ENCODE measurements at regions not wholly inside any gene's neighbourhood (a gene's known extent, or its start where the extent isn't known, plus 50 kb on each side); places are given as distances from the start of the nearest gene placed in this dataset.

DNA sequence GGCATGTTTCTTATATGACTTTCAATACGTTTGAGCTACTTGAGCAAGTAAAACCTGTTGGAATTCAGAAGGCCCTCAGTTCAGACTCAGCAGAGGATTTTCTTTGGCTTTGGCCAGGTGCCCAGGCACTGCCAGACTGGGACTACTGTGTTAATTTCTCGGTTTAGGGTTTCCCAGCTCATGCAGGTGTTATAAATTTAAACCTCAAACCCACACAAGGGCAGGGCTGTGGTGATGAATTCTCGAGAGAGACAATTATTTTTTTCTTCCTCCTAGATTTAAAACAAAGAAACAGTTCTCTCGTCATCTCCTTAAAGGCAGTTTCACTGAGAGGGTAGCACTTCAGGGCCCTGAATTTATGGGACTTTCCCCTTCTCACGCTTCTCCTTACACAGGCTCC, 406.0 kb upstream of the PIK3R1 start:
- Histone ChIP-seq H4K20me1 (replicated peaks; ENCODE audit: control insufficient read depth, extremely low read depth, insufficient read depth, low read length) (no peaks in the 10 kb centered on the region), H3K9ac (replicated peaks; ENCODE audit: extremely low read depth, insufficient read depth, low read length) (no peak overlapping the region), H3K27me3 (ENCODE audit: control insufficient read depth in 2 of 2, insufficient read depth in 2 of 2, low read length in 2 of 2) (peaks cover 0 to 2% of the 10 kb centered on the region in 2 experiments), H3K9me3 (replicated peaks; ENCODE audit: control insufficient read depth, insufficient read depth, low read length) (no peaks in the 10 kb centered on the region), H3K4me1 (ENCODE audit: control insufficient read depth, extremely low read depth, insufficient read depth, low read length) (no peaks in the 10 kb centered on the region), H3K4me2 (ENCODE audit: insufficient read depth, low read length) (no peak overlapping the region), H3K4me3 (replicated peaks in 1 of 3; ENCODE audit: insufficient read depth in 1 of 3, low read depth in 1 of 3, low read length in 3 of 3) (no peak overlapping the region), H2AFZ (ENCODE audit: low read depth, low read length) (no peak overlapping the region), H3K27ac (ENCODE audit: insufficient read depth, low read depth, low read length) (no peak overlapping the region), H3K9me1 (replicated peaks; ENCODE audit: control insufficient read depth, extremely low read depth, insufficient read depth, low read length) (no peaks in the 10 kb centered on the region), H3K36me3 (ENCODE audit: control insufficient read depth in 2 of 2, extremely low read depth in 1 of 2, insufficient read depth in 2 of 2, low read length in 2 of 2) (no peaks in the 10 kb centered on the region), H3K79me2 (ENCODE audit: control insufficient read depth, insufficient read depth, low read length) (no peaks in the 10 kb centered on the region)
- no TSS peak for BruUV-seq (replicated peaks)
- FAIRE-seq (no peak), DNase-seq (ENCODE audit: low read depth, low spot score) (no peak)
- TF ChIP-seq, protein P1, sequence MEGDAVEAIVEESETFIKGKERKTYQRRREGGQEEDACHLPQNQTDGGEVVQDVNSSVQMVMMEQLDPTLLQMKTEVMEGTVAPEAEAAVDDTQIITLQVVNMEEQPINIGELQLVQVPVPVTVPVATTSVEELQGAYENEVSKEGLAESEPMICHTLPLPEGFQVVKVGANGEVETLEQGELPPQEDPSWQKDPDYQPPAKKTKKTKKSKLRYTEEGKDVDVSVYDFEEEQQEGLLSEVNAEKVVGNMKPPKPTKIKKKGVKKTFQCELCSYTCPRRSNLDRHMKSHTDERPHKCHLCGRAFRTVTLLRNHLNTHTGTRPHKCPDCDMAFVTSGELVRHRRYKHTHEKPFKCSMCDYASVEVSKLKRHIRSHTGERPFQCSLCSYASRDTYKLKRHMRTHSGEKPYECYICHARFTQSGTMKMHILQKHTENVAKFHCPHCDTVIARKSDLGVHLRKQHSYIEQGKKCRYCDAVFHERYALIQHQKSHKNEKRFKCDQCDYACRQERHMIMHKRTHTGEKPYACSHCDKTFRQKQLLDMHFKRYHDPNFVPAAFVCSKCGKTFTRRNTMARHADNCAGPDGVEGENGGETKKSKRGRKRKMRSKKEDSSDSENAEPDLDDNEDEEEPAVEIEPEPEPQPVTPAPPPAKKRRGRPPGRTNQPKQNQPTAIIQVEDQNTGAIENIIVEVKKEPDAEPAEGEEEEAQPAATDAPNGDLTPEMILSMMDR (IDR thresholded peaks at IDR 0.05; ENCODE audit: extremely low read depth in 1 of 2, insufficient read depth in 1 of 2, low read depth in 1 of 2, low read length in 2 of 2) = no peak
- TF ChIP-seq POLR2AphosphoS5 (IDR thresholded peaks at IDR 0.05; ENCODE audit: insufficient read depth, low read depth, low read length) (no peak), EZH2 (IDR thresholded peaks at IDR 0.05; ENCODE audit: borderline replicate concordance, low read depth, low read length, severe bottlenecking) (no peak), MYC (IDR thresholded peaks at IDR 0.05; ENCODE audit: low read depth, low read length) (no peak), GATA2 (IDR thresholded peaks at IDR 0.05; ENCODE audit: insufficient read depth, insufficient read length, low read depth, low read length) (no peak), FOS (IDR thresholded peaks at IDR 0.05; ENCODE audit: borderline replicate concordance, insufficient read depth, low read length) (no peak), POLR2A (IDR thresholded peaks at IDR 0.05; ENCODE audit: low read depth, low read length) (no peak), JUN (IDR thresholded peaks at IDR 0.05; ENCODE audit: borderline replicate concordance, insufficient read depth, insufficient read length, low read depth) (no peak)
- TF ChIP-seq, protein P2, sequence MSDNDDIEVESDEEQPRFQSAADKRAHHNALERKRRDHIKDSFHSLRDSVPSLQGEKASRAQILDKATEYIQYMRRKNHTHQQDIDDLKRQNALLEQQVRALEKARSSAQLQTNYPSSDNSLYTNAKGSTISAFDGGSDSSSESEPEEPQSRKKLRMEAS (IDR thresholded peaks at IDR 0.05; ENCODE audit: insufficient read depth, insufficient read length) = no peak
- CTCF ChIA-PET = interaction anchor here (1.0 kb wide), 1 partner anchor 429 kb away, joined by 3 read pairs; no protein-coding TSS in a partner anchor
- intact Hi-C loops (cut with micrococcal nuclease) = no loop called here
- POLR2A ChIA-PET = interaction anchor here (0.6 kb wide), 1 partner anchor 351 kb away, joined by 4 read pairs; no protein-coding TSS in a partner anchor
- dilution Hi-C loops (cut with MboI; ENCODE audit: extremely low pct_ligation_motif_present, low sequenced_read_pairs) = no loop called here

All from endothelial cell of umbilical vein (primary cell).